HG03432 (cell line): ENCODE measurements at regions not wholly inside any gene's neighbourhood (a gene's known extent, or its start where the extent isn't known, plus 50 kb on each side); places are given as distances from the start of the nearest gene placed in this dataset.
A peak's percentile ranks its signal among the peaks of the same experiment; 100 is the strongest.
"Not testable (repeated sequence)": the region's sequence is repeated elsewhere in the genome, so short reads cannot be mapped to it uniquely, and the experiment has no call there.

Experiments
- ATAC-seq: cut with Tn5 transposase; IDR thresholded peaks from one replicate; pipeline ENCODE4 v1.9.1; 2021; ENCODE audit warnings: mild to moderate bottlenecking, moderate library complexity; ENCODE audit not compliant: unreplicated experiment

GRCh38 chr4:99763635-99764101 is 53.0 kb upstream of the DAPP1 start:
- ATAC-seq: peak; percentile 89

DNA sequence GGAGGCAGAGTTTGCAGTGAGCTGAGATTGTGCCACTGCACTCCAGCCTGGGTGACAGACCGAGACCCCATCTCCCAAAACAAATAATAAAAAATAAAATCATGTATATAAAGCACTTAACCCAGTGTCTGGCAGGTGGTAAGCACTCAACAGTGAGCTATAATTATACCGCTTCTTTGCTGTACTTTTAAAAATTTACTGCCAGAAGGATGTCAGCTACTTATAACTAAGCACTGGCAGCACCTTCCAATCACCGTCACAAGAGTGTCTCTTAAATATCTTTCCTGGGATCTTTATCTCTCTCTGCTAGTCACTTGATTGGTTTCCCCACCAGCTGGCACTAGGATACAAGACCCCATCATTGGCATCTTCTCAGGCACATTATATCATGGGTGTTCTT is 53.9 kb upstream of the DAPP1 start:
- ATAC-seq: no peak

DNA sequence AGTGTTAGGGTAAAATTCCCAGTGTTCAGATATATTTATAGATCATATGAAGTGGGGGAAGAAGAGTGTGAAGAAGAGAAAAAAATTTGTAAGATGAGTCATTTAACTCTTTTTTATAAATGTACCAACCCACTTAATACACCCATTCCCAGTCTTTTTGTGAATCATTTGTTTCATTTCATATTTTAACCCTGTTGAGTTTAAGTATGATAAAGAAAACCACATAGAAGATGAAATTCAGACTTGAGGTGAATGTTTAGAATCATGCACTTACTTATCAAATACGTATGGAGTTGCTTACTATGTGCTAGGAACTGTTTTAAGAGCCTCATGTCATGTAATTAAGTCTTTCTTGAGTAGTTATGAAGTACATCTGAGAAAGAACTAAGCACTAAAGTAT is 56.6 kb upstream of the DAPP1 start:
- no peak for ATAC-seq

GRCh38 chr4:99759346-99759984 is 57.2 kb upstream of the DAPP1 start:
- no peak for ATAC-seq

DNA sequence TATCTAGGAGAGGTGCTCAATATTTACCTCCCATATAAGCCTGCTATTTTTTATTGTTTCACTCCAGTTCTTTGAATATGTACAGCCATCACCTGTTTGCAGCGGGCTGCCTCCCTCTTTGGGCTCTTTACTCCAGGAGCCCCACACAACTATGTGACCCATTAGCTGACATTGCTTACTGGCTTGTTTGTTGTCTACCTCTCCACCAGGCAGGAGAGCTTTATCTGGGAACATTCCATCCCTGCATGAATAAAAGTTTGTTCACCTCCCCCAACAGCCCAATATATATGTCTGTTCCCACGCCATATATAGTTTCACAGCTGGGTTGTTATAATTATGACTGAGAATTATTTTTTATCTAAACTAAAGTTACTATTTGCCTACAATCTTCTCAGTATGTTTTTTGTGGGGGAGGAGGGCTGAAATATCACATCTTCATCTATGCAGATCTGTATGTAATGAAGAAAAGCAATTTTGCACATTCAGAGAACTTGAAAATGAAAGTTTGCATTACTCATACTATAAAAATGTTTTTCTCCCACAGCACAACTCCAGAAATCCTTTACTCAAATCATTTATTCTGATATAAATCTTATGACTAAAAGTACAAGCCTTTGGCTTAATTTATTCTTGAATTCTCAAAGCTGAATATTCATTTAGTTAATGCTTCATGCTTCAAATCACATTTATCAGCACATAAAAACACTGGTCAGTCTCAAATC is 61.2 kb upstream of the DAPP1 start:
- no peak for ATAC-seq

- ATAC-seq: no peak
These were observed 61.9 kb upstream of the DAPP1 start for GRCh38 chr4:99754756-99755155.

- no peak for ATAC-seq
These were observed 62.7 kb upstream of the DAPP1 start for GRCh38 chr4:99753931-99754330.

GRCh38 chr4:99749445-99750391 is 66.9 kb upstream of the DAPP1 start:
- peak; percentile 68 for ATAC-seq

DNA sequence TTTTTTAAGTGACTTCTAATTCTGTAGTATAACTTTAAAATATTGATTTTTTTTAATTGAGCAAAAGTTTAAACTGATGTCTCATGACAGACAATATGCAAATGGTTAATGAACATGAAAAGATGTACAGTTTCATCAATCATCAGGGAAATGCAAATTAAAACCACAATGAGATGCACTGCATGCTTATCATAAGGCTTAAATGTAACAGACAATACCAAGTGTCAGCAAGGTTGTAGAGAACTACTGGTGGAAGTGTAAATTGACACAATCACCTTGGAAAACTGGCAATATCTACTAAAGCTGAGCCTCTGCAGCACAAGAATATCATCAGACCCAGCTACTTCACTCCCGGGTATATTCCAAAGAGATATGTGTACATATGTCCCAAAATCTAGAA is 70.2 kb upstream of the DAPP1 start:
- no peak for ATAC-seq

GRCh38 chr4:99736846-99737245 is 79.2 kb upstream of the C4orf54 start:
- no peak for ATAC-seq

DNA sequence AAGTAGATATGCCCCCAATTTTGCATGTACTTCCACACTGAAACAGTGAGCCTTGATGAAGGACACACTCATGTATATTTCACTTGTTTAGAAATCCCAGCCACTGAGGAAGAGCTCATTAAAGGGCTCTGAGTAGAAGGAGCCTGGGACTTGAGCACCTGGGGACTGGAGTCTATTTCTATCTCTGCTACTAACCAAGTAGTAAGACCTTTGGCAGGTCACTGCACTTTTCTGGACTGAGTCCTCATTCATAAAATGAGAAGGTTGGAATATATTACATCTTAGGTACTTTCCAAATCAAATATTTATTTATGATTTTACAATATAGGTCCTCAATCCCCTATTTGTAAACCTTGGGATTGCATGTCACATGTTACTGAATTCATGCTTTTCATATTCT is 78.2 kb upstream of the C4orf54 start:
- no peak for ATAC-seq

DNA sequence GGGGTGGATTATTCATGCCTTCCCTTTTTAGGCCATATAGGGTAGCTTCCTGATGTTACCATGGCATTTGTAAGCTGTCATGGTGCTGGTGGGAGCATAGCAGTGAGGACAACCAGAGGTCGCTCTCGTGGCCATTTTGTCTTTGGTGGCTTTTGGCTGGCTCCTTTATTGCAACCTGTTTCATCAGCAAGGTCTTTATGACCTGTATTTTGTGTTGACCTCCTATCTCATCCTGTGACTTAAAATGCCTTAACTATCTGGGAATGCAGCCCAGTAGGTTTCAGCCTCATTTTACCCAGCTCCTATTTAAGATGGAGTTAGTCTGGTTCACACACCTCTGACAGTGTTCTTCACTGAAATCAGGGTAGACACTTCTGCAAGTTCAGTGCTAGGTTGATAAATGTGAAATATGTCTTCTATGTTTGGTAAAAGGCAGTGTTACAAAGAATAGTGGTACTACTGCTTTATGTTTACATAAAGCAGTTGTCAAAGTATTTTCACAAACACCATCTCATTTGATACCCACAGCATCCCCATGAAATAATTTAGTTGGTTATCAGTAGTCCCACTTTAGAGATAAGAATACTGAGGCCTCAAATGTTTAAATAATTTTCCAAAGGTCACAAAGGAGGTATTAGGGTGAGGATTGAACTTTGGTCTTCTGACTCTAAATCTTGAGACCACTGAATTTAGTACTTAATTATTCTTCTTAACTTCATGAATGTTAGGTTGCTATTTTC is 77.1 kb upstream of the C4orf54 start:
- ATAC-seq: no peak

DNA sequence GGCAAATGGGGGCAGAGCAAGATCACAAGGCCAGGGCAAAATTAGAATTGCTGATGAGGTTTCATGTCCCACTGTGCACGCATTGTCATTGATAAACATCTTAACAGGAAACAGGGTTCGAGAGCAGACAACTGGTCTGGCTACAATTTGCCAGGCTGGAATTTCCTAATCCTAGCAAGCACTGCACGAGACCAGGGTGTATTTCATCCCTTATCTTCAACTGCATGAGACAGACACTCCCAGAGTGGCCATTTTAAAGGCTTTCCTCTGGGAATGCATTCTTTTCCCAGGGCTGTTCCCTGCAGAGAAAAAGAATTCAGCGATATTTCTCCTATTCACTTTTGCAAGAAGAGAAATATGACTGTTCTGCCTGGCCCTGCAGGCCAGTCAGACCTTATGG is 75.8 kb upstream of the C4orf54 start:
- not testable (repeated sequence) for ATAC-seq

GRCh38 chr4:99729186-99729585 is 71.6 kb upstream of the C4orf54 start:
- ATAC-seq: no peak

- ATAC-seq: no peak
These were observed 66.4 kb upstream of the C4orf54 start for GRCh38 chr4:99724067-99724466.

GRCh38 chr4:99723612-99724011 is 66.0 kb upstream of the C4orf54 start:
- ATAC-seq: no peak

DNA sequence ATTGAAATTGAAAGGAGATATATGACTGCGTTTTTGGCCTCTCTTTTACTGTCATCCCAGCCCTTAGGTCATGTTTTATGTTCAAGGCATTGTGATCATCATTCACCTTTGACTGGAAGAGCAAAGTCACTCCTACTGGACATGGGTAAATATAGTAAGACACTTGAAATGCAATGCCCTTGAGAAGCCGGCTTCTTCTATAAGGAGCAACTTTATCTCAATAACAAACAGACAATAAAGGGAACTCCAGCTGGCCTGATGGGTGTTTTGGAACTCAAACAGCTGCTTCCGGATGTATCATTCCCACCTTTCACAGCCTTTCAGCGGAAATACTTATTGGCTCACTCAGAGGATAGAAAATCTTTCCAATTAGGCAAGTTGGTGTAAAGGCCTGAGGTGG is 65.1 kb upstream of the C4orf54 start:
- ATAC-seq: no peak

- no peak for ATAC-seq
These were observed 64.4 kb upstream of the C4orf54 start for GRCh38 chr4:99722006-99722405.

DNA sequence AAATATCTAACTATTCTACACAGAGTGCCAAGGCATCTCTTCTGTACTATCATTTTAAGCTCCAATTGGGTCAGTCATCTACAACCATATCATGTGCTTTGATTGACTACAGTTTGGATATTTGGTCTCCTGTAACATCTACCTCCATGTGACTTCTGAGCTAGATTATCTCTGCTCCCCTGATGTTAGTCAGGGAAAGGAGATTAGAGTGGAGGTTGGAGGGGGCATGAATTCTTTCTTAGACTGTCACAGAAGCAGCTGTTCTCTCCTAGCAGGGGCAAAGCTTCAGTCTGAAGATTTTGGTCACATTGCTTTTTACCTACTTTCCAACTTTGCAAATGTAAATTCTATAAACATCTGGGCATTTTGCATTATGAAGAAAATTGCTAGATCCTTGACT is 62.6 kb upstream of the C4orf54 start:
- ATAC-seq: no peak

GRCh38 chr4:99716996-99717395 is 59.4 kb upstream of the C4orf54 start:
- no peak for ATAC-seq

- ATAC-seq: no peak
These were observed 57.7 kb upstream of the C4orf54 start for GRCh38 chr4:99715286-99715685.
